ENCODE measurements at regions not wholly inside any gene's neighbourhood (a gene's known extent, or its start where the extent isn't known, plus 50 kb on each side); places are given as distances from the start of the nearest gene placed in this dataset.

DNA sequence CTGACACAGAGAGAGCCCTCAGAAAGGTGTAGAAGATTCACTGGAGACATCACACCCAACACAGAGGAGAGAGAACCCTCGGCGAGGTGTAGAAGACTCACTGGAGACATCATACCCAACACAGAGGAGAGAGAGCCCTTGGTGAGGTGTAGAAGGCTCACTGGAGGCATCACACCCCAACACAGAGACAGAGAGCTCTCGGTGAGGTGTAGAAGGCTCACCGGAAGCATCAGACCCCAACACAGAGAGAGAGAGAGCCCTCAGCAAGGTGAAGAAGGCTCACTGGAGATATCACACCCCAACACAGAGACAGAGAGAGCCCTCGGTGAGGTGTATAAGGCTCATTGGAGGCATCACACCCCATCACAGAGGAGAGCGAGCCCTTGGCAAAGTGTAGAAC, 826.5 kb downstream of the UQCRFS1 start:
- FAIRE-seq: no peak
- TF ChIP-seq, protein P1, sequence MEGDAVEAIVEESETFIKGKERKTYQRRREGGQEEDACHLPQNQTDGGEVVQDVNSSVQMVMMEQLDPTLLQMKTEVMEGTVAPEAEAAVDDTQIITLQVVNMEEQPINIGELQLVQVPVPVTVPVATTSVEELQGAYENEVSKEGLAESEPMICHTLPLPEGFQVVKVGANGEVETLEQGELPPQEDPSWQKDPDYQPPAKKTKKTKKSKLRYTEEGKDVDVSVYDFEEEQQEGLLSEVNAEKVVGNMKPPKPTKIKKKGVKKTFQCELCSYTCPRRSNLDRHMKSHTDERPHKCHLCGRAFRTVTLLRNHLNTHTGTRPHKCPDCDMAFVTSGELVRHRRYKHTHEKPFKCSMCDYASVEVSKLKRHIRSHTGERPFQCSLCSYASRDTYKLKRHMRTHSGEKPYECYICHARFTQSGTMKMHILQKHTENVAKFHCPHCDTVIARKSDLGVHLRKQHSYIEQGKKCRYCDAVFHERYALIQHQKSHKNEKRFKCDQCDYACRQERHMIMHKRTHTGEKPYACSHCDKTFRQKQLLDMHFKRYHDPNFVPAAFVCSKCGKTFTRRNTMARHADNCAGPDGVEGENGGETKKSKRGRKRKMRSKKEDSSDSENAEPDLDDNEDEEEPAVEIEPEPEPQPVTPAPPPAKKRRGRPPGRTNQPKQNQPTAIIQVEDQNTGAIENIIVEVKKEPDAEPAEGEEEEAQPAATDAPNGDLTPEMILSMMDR (IDR thresholded peaks at IDR 0.05; ENCODE audit: insufficient read depth, low read length, severe bottlenecking): no peak

DNA sequence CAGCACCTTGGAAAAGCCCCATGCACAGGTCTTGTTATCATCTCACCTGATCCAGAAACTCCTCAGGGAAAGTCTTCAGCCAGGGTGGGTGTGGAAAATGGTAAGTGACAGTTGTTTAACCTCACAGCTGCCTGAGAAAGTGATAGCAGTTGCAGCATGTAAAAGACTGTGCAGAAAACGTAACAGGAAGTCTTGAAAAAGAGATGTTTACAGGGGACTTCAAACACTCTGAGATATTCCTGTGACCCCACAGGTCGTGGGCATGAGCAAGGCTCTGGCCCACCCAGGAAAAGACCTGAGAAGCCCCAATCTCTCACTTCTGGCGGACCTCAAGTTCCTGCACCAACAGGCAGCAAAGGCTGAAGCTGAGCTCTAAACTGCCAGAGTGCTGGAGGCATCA, 826.9 kb downstream of the UQCRFS1 start:
- no peaks in the 10 kb centered on the region for H3K27me3 ChIP-seq (ENCODE audit: control insufficient read depth, insufficient read depth, low read length)
- no peaks in the 10 kb centered on the region for H3K36me3 ChIP-seq (ENCODE audit: control insufficient read depth, insufficient read depth, low read length)
- FAIRE-seq (peak; percentile 77), DNase-seq (ENCODE audit: low read depth) (no peak)
- no peak overlapping the region for H3K4me3 ChIP-seq (ENCODE audit: low read depth, low read length)
- TF ChIP-seq, protein P1 (IDR thresholded peaks at IDR 0.05; ENCODE audit: insufficient read depth, low read length, severe bottlenecking): no peak

More for the DNA sequence above, 826.5 kb downstream of the UQCRFS1 start:
- Histone ChIP-seq H3K36me3 (ENCODE audit: control insufficient read depth, insufficient read depth, low read length) (no peaks in the 10 kb centered on the region), H3K27me3 (ENCODE audit: control insufficient read depth, insufficient read depth, low read length) (no peaks in the 10 kb centered on the region), H3K4me3 (ENCODE audit: low read depth, low read length) (no peak overlapping the region)
- DNase-seq (ENCODE audit: low read depth): no peak

DNA sequence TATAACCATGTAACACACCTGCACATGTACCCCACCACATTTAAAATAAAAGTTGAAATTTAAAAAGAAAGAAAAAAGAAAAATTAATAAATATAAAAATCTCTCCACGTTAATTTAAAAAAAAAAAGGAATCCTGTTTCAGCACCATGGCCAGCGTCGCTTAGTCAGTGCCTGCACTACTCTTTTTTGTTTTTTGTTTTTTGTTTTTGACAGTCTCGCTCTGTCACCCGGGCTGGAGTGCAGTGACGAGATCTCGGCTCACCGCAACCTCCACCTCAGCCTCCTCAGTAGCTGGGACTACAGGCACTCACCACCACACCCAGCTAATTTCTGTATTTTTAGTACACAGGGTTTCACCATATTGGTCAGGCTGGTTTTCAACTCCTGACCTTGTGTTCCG, 835.9 kb downstream of the UQCRFS1 start:
- DNase-seq (ENCODE audit: low read depth) (no peak), FAIRE-seq (no peak)
- Histone ChIP-seq H3K4me3 (ENCODE audit: low read depth, low read length) (no peak overlapping the region), H3K36me3 (ENCODE audit: control insufficient read depth, insufficient read depth, low read length) (no peaks in the 10 kb centered on the region), H3K27me3 (ENCODE audit: control insufficient read depth, insufficient read depth, low read length) (no peaks in the 10 kb centered on the region)
- TF ChIP-seq, protein P1 (IDR thresholded peaks at IDR 0.05; ENCODE audit: insufficient read depth, low read length, severe bottlenecking): no peak

DNA sequence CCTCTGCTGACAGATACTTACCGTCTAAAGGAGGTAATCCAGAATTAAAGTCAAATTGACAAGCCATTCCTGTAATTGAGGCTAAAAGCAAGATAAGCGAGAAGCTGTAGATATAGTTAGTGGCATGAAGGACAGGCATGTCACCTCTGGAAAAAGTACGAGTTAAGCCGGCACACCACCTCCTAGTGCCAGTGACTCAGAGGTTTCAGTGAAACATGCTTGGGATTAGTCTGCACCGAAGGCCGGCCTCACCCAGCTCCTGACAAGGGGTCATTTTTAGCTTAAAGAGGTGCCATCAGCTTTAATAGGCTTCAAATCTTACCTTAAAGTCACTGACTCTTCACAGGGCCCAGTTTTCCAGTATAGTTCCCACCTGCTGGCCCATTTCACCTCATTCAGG, 838.0 kb downstream of the UQCRFS1 start:
- no peak for FAIRE-seq

DNA sequence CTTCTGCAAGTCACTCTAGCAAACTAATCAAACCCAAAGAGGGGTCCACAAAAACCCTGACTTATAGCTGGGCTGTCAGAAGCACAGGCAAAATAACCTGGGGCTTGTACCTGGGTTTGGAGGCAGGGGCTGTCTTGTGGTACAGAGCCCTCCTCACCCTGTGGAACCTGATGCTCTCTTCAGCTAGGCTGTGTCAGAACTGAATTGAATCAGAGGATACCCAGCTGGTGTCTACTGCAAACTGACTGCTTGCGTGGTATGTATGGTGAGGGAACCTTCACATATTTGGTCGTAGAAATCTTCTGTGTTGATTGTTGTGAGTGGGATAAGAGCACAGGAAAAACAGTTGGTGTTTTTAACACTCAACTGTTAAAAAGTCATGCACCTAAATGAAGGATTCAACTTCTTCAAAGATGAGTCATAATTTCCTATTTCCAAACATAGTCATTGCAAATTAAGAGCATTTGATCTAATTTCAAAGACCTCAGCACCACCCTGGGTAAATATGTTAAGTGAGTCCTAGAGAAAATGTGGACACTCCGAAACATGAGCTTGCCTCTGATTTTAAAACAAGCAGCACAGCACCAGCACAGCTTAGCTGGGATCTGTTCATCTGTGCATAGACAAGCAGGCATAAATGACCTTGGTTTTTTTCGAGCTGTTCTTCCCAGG, 840.2 kb downstream of the UQCRFS1 start:
- Histone ChIP-seq H3K27me3 (ENCODE audit: control insufficient read depth, insufficient read depth, low read length) (no peaks in the 10 kb centered on the region), H3K4me3 (ENCODE audit: low read depth, low read length) (no peak overlapping the region), H3K36me3 (ENCODE audit: control insufficient read depth, insufficient read depth, low read length) (no peaks in the 10 kb centered on the region)
- FAIRE-seq (no peak), DNase-seq (ENCODE audit: low read depth) (no peak)
- TF ChIP-seq, protein P1 (IDR thresholded peaks at IDR 0.05; ENCODE audit: insufficient read depth, low read length, severe bottlenecking): no peak

More for the DNA sequence above, 838.0 kb downstream of the UQCRFS1 start:
- Histone ChIP-seq H3K27me3 (ENCODE audit: control insufficient read depth, insufficient read depth, low read length) (no peaks in the 10 kb centered on the region), H3K36me3 (ENCODE audit: control insufficient read depth, insufficient read depth, low read length) (no peaks in the 10 kb centered on the region), H3K4me3 (ENCODE audit: low read depth, low read length) (no peak overlapping the region)
- no peak for DNase-seq (ENCODE audit: low read depth)
- TF ChIP-seq, protein P1 (IDR thresholded peaks at IDR 0.05; ENCODE audit: insufficient read depth, low read length, severe bottlenecking): no peak

DNA sequence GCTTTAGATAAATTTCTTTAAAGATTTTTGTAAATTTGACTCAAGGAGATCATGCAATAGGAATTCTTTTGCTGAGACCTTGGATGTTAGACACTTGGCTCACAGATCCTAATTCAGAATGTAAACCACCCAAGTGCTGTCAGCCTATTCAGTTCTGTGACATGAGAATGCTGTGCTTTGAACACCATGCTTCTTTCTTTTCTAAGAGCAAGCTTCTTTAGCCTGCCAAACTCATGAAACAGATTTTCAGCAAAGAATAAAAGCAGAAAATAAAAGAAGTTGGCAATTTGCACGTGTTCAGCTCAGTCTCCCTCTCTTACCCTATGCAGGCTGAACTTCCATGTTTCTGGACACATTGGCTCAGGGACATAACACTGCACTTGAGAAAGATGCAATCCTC, 845.8 kb downstream of the UQCRFS1 start:
- FAIRE-seq (no peak), DNase-seq (ENCODE audit: low read depth) (no peak)
- Histone ChIP-seq H3K27me3 (ENCODE audit: control insufficient read depth, insufficient read depth, low read length) (no peaks in the 10 kb centered on the region), H3K4me3 (ENCODE audit: low read depth, low read length) (no peak overlapping the region), H3K36me3 (ENCODE audit: control insufficient read depth, insufficient read depth, low read length) (no peaks in the 10 kb centered on the region)
- TF ChIP-seq, protein P1 (IDR thresholded peaks at IDR 0.05; ENCODE audit: insufficient read depth, low read length, severe bottlenecking): no peak

All from bronchial epithelial cell (primary cell).